ENCODE measurements at regions not wholly inside any gene's neighbourhood (a gene's known extent, or its start where the extent isn't known, plus 50 kb on each side); places are given as distances from the start of the nearest gene placed in this dataset.
"Not testable (repeated sequence)": the region's sequence is repeated elsewhere in the genome, so short reads cannot be mapped to it uniquely, and the experiment has no call there.

DNA sequence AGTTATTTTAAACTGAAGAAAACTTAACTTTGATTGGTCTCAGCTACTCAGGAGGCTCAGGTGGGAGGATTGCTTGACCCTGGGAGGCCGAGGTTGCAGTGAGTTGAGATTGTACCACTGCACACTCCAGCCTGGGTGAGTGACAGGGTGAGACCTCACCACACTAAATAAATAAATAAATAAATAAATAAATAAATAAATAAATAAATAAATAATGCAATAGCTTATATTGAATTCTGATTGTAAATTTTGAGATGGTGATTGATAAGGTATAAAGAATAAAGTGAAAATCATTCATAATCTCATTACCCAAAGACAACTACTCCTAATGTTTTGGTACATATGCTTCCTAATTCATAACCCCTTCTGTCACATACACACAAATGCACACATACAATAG, 58.1 kb downstream of the TUBA3C start:
- Histone ChIP-seq H3K9me3 (no peaks in the 10 kb centered on the region), H3K4me3 (no peak overlapping the region), H3K36me3 (no peaks in the 10 kb centered on the region), H3K27ac (no peak overlapping the region), H3K27me3 (peaks cover 0 to 35% (median 0%) of the 10 kb centered on the region in 7 donors), H3K4me1 (no peaks in the 10 kb centered on the region)
- intact Hi-C loops (cut with DNase I) = no loop called here
- no peak for ATAC-seq
- no peak for DNase-seq
- 83 to 84% methylated on average over 1 of the region's 1 CpG for WGBS, 2 donors
- TF ChIP-seq, protein P1, sequence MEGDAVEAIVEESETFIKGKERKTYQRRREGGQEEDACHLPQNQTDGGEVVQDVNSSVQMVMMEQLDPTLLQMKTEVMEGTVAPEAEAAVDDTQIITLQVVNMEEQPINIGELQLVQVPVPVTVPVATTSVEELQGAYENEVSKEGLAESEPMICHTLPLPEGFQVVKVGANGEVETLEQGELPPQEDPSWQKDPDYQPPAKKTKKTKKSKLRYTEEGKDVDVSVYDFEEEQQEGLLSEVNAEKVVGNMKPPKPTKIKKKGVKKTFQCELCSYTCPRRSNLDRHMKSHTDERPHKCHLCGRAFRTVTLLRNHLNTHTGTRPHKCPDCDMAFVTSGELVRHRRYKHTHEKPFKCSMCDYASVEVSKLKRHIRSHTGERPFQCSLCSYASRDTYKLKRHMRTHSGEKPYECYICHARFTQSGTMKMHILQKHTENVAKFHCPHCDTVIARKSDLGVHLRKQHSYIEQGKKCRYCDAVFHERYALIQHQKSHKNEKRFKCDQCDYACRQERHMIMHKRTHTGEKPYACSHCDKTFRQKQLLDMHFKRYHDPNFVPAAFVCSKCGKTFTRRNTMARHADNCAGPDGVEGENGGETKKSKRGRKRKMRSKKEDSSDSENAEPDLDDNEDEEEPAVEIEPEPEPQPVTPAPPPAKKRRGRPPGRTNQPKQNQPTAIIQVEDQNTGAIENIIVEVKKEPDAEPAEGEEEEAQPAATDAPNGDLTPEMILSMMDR (IDR thresholded peaks at IDR 0.05) = no peak

DNA sequence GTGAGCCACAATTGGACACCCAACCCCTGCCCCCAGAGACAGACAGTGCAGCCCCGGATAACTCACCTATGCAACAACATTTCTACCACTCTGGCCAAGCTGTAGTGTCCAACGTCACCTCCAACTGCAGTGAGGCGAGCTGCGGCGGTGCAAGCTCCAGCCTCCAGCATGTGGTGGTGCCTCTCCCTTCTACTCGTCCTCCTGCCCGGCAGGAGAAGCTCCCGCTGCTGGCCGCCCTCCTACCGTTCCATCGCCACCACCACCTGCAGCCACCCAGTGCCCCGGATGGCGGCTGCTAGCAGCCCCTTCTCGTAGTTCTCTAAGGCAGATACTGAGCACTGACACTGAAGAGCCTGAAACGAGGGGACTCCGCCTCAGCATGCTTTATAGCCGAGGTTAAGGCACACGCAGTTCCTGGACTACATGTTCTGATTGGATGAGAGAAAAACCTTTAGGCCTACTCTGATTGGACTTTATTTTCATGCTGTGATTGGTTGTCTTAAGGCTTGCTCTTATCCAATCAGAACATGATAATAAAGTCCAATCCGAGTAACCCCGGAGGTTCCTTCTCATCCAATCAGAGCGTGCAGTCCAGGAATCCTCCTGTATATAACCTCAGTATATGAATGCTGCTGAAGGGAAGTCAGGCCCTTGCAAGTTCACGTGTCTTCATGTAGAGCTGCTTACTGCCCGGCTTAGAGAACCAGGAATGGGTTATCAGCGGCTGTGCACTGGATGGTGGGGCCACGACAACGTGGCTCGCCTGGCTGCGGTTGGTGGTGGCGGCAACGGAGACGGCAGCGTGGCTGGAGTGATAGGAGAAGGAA, 63.5 kb downstream of the TUBA3C start:
- H3K9me3 ChIP-seq = no peaks in the 10 kb centered on the region
- 87 to 89% methylated on average over 32 of the region's 32 CpGs for WGBS, 2 donors
- no peaks in the 10 kb centered on the region for H3K4me1 ChIP-seq
- H3K4me3 ChIP-seq = no peak overlapping the region
- no peak for ATAC-seq
- intact Hi-C loops (cut with DNase I) = no loop called here
- TF ChIP-seq, protein P1 (IDR thresholded peaks at IDR 0.05) = no peak
- H3K36me3 ChIP-seq = no peaks in the 10 kb centered on the region
- peaks cover 0 to 13% (median 0%) of the 10 kb centered on the region in 7 donors for H3K27me3 ChIP-seq
- H3K27ac ChIP-seq = no peak overlapping the region
- no peak for DNase-seq

GRCh38 chr13:19109225-19109624, 72.4 kb downstream of the TUBA3C start:
- H3K27me3 ChIP-seq; H3K36me3 ChIP-seq; DNase-seq; H3K4me1 ChIP-seq; intact Hi-C loops (cut with DNase I); H3K27ac ChIP-seq; H3K9me3 ChIP-seq; ATAC-seq: not testable (repeated sequence)
- WGBS, 2 donors = 40 to 48% methylated on average over 27 to 29 of the region's 29 CpGs
- H3K4me3 ChIP-seq = peak overlapping the region in 1 of 10 donors; percentile 14

- H3K4me1 ChIP-seq = no peaks in the 10 kb centered on the region
- H3K4me3 ChIP-seq = no peak overlapping the region
- ATAC-seq (no peak), DNase-seq (no peak)
- no peak overlapping the region for H3K27ac ChIP-seq
- no peaks in the 10 kb centered on the region for H3K36me3 ChIP-seq
- H3K9me3 ChIP-seq = peaks cover 0 to 3% (median 0%) of the 10 kb centered on the region in 11 donors
- TF ChIP-seq, protein P1 (IDR thresholded peaks at IDR 0.05) = no peak
- H3K27me3 ChIP-seq = no peaks in the 10 kb centered on the region
- intact Hi-C loops (cut with DNase I) = no loop called here
Measured at GRCh38 chr13:19103140-19103539, 78.5 kb downstream of the TUBA3C start.

- intact Hi-C loops (cut with DNase I) = loop anchor here in 1 of 10 donors (2.0 kb wide), 1 partner anchor 27 kb away; no protein-coding TSS in a partner anchor
- ATAC-seq (no peak), DNase-seq (no peak)
- no peaks in the 10 kb centered on the region for H3K9me3 ChIP-seq
- H3K27me3 ChIP-seq = peaks cover 0 to 14% (median 0%) of the 10 kb centered on the region in 7 donors
- no peak overlapping the region for H3K27ac ChIP-seq
- WGBS, 2 donors = 30 to 43% methylated on average over 1 of the region's 1 CpG
- no peak overlapping the region for H3K4me3 ChIP-seq
- H3K4me1 ChIP-seq = no peaks in the 10 kb centered on the region
- no peaks in the 10 kb centered on the region for H3K36me3 ChIP-seq
- TF ChIP-seq, protein P1 (IDR thresholded peaks at IDR 0.05) = no peak
Measured at GRCh38 chr13:19093369-19093768, 88.3 kb downstream of the TUBA3C start.
